ENCODE measurements at regions not wholly inside any gene's neighbourhood (a gene's known extent, or its start where the extent isn't known, plus 50 kb on each side); places are given as distances from the start of the nearest gene placed in this dataset.

DNA sequence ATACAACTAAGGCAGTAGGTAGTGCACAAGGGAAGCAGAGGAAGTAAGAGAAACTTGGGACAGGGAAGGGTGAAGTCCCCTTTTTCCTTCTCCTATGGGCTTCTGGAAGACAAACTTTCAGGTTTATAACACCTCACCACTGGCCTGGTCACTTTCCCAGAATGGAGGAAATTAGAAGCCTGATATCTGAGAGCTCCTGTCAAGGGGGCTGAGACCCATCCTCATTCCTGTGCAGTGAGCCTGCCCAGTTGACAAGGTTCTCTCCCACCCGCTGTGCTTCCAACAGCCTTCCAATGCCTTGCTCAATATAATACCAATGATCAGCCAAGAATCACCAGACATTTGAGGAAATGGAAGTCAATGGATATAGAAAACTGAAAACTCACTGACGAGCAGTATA is 100.4 kb upstream of the YPEL5 start:
- no peak overlapping the region for H3K4me3 ChIP-seq (ENCODE audit: low read depth, low read length)
- TF ChIP-seq, protein P1, sequence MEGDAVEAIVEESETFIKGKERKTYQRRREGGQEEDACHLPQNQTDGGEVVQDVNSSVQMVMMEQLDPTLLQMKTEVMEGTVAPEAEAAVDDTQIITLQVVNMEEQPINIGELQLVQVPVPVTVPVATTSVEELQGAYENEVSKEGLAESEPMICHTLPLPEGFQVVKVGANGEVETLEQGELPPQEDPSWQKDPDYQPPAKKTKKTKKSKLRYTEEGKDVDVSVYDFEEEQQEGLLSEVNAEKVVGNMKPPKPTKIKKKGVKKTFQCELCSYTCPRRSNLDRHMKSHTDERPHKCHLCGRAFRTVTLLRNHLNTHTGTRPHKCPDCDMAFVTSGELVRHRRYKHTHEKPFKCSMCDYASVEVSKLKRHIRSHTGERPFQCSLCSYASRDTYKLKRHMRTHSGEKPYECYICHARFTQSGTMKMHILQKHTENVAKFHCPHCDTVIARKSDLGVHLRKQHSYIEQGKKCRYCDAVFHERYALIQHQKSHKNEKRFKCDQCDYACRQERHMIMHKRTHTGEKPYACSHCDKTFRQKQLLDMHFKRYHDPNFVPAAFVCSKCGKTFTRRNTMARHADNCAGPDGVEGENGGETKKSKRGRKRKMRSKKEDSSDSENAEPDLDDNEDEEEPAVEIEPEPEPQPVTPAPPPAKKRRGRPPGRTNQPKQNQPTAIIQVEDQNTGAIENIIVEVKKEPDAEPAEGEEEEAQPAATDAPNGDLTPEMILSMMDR (IDR thresholded peaks at IDR 0.05; ENCODE audit: low read depth, low read length): no peak

DNA sequence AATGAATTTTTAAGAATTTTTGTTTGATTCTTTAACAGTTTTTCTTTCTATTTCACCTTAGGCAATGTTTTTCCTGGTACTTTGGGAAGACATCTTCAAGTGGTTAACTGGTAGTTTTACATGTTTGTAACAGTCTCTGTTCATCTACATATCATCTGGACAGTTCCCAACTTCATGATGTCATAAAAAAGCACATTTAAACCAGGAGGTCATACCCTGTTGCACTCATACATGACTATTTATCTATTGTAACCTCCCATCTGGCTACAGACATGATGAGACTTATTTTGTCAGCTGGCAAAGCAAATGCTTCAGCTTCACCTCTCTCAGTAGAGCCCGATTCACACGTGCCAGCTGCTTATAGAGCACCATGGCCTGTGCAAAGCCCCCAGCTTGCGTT is 99.8 kb upstream of the YPEL5 start:
- no peak overlapping the region for H3K4me3 ChIP-seq (ENCODE audit: low read depth, low read length)
- TF ChIP-seq, protein P1 (IDR thresholded peaks at IDR 0.05; ENCODE audit: low read depth, low read length): no peak

DNA sequence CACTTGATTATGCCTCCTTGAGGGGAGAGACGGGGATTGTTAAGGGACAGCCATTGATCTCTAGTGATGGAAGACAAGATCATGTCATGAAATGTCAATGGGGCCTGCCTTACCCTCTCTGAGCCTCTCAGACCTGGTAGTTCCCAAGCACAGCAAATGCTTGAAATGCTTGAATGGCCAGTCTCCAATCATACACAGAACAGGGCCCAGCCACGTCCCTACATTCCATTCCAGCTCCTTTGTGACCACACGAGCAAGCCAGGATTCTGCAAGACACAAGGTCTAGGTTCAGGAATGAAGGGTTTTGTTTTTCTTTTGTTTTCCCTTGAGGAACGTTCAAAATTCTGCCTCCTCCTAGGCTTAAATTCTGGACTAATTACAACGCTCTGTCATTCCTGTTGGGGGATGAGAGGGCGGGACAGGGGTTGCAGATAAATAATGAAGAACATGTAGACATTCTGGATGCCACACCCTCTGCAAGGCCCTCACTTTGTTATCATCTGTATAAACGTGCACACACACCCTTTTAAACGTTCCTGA is 98.1 kb upstream of the YPEL5 start:
- TF ChIP-seq, protein P1 (IDR thresholded peaks at IDR 0.05; ENCODE audit: low read depth, low read length): no peak
- no peak overlapping the region for H3K4me3 ChIP-seq (ENCODE audit: low read depth, low read length)

DNA sequence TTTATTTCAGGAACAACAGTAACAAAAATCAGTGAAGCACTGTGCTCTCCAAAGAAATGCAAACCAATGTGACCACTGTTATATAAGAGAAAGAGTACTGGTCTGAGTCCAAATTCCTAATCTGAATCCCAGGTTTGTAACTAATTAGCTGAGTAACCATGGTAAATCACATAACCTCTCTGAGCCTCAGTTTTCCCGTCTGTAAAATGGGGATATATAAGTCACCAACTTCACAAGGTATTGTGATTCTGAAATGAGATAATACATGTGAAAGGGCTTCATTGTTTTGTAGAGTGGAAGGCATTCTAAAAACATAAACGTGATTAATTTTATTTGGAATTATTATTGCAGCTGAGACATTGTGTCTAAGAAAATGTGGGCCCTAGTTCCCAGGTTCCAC is 91.3 kb upstream of the YPEL5 start:
- TF ChIP-seq, protein P1 (IDR thresholded peaks at IDR 0.05; ENCODE audit: low read depth, low read length): no peak
- H3K4me3 ChIP-seq (ENCODE audit: low read depth, low read length): no peak overlapping the region

DNA sequence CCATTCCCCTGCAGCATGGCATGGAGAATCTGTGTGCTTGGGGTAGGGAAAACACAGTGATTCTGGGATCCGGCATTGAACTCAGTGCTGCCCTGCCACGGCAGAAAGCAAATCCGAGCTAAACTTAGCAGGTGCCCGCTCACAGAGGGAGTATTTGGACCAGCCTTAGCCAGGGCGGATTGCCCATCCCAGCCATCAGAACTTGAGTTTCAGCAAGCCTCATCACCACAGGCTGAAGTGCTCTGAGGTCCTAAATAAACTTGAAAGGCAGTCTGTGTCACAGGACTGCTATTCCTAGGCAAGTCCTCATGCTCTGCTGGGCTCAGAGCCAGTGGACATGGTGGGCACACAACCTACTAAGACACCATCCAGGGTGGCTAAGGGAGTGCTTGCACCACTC is 86.2 kb upstream of the YPEL5 start:
- TF ChIP-seq, protein P1 (IDR thresholded peaks at IDR 0.05; ENCODE audit: low read depth, low read length): no peak
- H3K4me3 ChIP-seq (ENCODE audit: low read depth, low read length): no peak overlapping the region

DNA sequence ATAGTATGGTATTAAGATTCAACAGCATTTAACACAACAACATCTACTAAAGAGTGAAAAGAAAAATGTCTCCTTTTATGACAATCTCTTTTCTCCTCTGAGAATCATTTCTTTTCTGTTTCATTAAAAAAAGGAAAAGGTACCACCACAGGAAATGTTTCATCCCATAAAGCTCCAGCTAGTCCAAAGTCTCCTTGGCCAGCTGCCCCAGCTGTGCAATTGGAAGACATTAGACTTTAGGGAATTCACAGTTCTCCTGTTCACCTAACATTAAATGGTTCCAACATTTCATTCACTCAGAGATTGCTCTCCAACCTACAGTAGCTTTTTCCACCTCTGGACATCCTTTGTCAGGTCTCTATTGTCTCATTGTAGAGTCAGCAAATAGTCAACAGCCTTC is 78.7 kb upstream of the YPEL5 start:
- TF ChIP-seq, protein P1 (IDR thresholded peaks at IDR 0.05; ENCODE audit: low read depth, low read length): no peak
- H3K4me3 ChIP-seq (ENCODE audit: low read depth, low read length): no peak overlapping the region

DNA sequence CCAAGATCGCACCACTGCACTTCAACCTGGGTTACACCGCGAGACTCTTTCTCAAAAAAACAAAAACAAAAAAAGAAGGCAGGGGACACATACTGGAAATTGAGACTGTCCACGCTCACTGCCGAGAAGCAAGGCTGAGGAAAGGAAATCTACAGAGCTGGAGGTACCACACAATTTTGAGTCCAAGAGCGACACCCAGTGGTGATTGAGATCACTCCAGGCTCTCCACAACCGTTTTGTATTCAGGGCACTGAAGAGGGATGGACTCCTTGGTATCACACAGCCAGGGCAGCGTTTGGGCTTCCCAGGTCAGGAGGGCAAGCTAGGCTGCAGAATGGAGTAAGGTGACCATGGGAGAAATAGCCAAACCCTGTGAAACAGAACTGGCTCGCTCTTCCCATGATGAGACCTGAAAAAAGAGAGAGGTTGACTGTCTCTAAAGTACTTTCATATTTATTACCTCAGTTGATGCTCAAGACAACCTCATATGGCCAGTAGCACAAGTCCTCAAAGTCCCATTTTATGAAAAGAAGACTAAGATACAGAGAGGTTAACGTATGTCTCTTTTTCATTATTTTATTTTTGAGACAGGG is 74.5 kb upstream of the YPEL5 start:
- H3K4me3 ChIP-seq (ENCODE audit: low read depth, low read length): no peak overlapping the region
- TF ChIP-seq, protein P1 (IDR thresholded peaks at IDR 0.05; ENCODE audit: low read depth, low read length): peak; percentile 80
